Astrocyte (in vitro differentiated cells and primary cell): ENCODE measurements at regions not wholly inside any gene's neighbourhood (a gene's known extent, or its start where the extent isn't known, plus 50 kb on each side); places are given as distances from the start of the nearest gene placed in this dataset.

Experiments used
- DNase-seq: peaks from one replicate; pipeline ENCODE4 v3.0.0-alpha.2; 2010; ENCODE audit warnings: low read depth
- FAIRE-seq: peaks from 2 replicates; lab custom pipeline; 2011; peaks lifted over from hg19 to GRCh38; lab: Jason Lieb, UNC
- H2AFZ ChIP-seq: 2 replicates; pipeline ENCODE4 v1.6.0; 2012; ENCODE audit warnings: low read depth, low read length, inconsistent platforms
- H3K27ac ChIP-seq: 2 replicates; pipeline ENCODE4 v1.5.1; 2011; ENCODE audit warnings: low read depth, low read length, inconsistent platforms
- H3K27me3 ChIP-seq: 2 replicates; pipeline ENCODE4 v1.6.0; 2011; ENCODE audit warnings: low read length, inconsistent platforms; ENCODE audit not compliant: insufficient read depth
- H3K36me3 ChIP-seq: 2 replicates; pipeline ENCODE4 v1.5.1; 2011; ENCODE audit warnings: low read length, inconsistent platforms; ENCODE audit not compliant: insufficient read depth
- H3K4me1 ChIP-seq: 2 replicates; pipeline ENCODE4 v1.5.1; 2011; ENCODE audit warnings: low read length, inconsistent platforms; ENCODE audit not compliant: insufficient read depth
- H3K4me2 ChIP-seq: 2 replicates; pipeline ENCODE4 v1.6.0; 2012; ENCODE audit warnings: low read length, inconsistent platforms
- H3K4me3 ChIP-seq: 2 replicates; pipeline ENCODE4 v1.5.1; 2011; ENCODE audit warnings: low read depth, mild to moderate bottlenecking, low read length, inconsistent platforms; ENCODE audit not compliant: insufficient read depth
- H3K79me2 ChIP-seq: 2 replicates; pipeline ENCODE4 v1.6.0; 2012; ENCODE audit warnings: mild to moderate bottlenecking, low read length, inconsistent platforms; ENCODE audit not compliant: insufficient read depth
- H3K9ac ChIP-seq: 2 replicates; pipeline ENCODE4 v1.6.0; 2012; ENCODE audit warnings: mild to moderate bottlenecking, low read length, inconsistent platforms
- H3K9me3 ChIP-seq: 2 replicates; pipeline ENCODE4 v1.5.1; 2012; ENCODE audit warnings: low read depth, mild to moderate bottlenecking, low read length, inconsistent platforms; ENCODE audit not compliant: insufficient read depth
- H4K20me1 ChIP-seq: 2 replicates; pipeline ENCODE4 v1.6.0; 2012; ENCODE audit warnings: low read length, inconsistent platforms; ENCODE audit not compliant: insufficient read depth
- H3K27ac Mint-ChIP-seq: one replicate; pipeline ENCODE4 v1.8.0; 2021; ENCODE audit warnings: mild to moderate bottlenecking, mixed read lengths; ENCODE audit not compliant: unreplicated experiment
- H3K27me3 Mint-ChIP-seq: one replicate; pipeline ENCODE4 v1.8.0; 2021; ENCODE audit warnings: low read depth, mixed read lengths; ENCODE audit not compliant: unreplicated experiment
- H3K36me3 Mint-ChIP-seq: one replicate; pipeline ENCODE4 v1.8.0; 2021; ENCODE audit warnings: low read depth, mixed read lengths; ENCODE audit not compliant: unreplicated experiment
- H3K4me1 Mint-ChIP-seq: one replicate; pipeline ENCODE4 v1.8.0; 2021; ENCODE audit warnings: low read depth, mixed read lengths; ENCODE audit not compliant: unreplicated experiment
- H3K4me3 Mint-ChIP-seq: one replicate; pipeline ENCODE4 v1.8.0; 2021; ENCODE audit warnings: mild to moderate bottlenecking, moderate library complexity, mixed read lengths; ENCODE audit not compliant: unreplicated experiment
- H3K9me3 Mint-ChIP-seq: one replicate; pipeline ENCODE4 v1.8.0; 2021; ENCODE audit warnings: mild to moderate bottlenecking, mixed read lengths; ENCODE audit not compliant: unreplicated experiment
- EZH2 ChIP-seq: IDR thresholded peaks from 2 replicates; pipeline ENCODE4 v1.6.1; 2012; ENCODE audit warnings: mild to moderate bottlenecking, low read length, inconsistent platforms; ENCODE audit not compliant: insufficient read depth
- TF ChIP-seq, protein P1 (sequence below): IDR thresholded peaks from 2 replicates; pipeline ENCODE4 v1.5.1; 2011; ENCODE audit warnings: low read depth, mild to moderate bottlenecking, inconsistent platforms, low read length, moderate library complexity; ENCODE audit not compliant: insufficient read depth

DNA sequence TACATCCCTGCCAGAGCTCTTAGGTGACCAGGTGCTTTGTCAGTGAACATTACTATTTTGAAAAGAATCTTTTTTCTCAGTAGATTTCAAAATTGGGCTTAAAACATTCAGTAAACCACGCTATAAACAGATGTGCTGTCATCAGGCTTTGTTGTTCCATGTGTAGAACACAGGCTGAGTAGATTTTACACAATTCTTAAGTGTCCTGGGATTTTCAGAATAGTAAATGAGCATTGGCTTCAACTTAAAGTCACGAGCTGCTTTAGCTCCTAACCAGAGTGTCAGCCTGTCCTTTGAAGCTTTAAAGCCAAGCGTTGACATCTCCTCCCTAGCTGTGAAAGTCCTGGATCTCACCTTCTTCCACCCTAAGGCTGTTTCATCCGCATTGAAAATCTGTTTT lies 83.6 kb downstream of the CARTPT start:
- H3K4me3 Mint-ChIP-seq = no peak overlapping the region

DNA sequence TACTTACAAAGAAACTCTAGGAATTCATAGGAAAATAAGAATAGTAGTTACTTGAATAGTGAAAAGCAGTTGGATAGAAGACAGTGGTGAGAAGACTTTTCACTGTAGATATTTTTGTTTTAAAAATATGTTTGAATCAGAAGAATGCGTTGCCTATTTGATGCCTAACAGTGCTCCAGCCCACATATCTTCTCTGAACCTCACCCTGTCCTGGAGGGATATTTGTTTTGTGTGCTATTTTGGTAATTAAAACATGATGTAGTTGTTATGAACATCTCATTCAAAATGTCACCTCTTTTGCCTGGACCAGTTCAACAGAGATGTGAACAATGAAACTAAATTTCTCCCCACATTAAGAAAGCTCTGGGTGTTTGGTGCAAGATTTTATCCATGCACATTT lies 87.6 kb downstream of the CARTPT start:
- no peak overlapping the region for H3K4me3 Mint-ChIP-seq
- no peaks in the 10 kb centered on the region for H3K9me3 Mint-ChIP-seq
- FAIRE-seq = no peak
- H3K27ac Mint-ChIP-seq = no peak overlapping the region
- no peak overlapping the region for H3K4me2 ChIP-seq
- no peak overlapping the region for H3K9ac ChIP-seq
- no peaks in the 10 kb centered on the region for H3K36me3 Mint-ChIP-seq
- TF ChIP-seq EZH2 = no peak
- TF ChIP-seq, protein P1, sequence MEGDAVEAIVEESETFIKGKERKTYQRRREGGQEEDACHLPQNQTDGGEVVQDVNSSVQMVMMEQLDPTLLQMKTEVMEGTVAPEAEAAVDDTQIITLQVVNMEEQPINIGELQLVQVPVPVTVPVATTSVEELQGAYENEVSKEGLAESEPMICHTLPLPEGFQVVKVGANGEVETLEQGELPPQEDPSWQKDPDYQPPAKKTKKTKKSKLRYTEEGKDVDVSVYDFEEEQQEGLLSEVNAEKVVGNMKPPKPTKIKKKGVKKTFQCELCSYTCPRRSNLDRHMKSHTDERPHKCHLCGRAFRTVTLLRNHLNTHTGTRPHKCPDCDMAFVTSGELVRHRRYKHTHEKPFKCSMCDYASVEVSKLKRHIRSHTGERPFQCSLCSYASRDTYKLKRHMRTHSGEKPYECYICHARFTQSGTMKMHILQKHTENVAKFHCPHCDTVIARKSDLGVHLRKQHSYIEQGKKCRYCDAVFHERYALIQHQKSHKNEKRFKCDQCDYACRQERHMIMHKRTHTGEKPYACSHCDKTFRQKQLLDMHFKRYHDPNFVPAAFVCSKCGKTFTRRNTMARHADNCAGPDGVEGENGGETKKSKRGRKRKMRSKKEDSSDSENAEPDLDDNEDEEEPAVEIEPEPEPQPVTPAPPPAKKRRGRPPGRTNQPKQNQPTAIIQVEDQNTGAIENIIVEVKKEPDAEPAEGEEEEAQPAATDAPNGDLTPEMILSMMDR = no peak
- no peak overlapping the region for H2AFZ ChIP-seq
- H3K4me1 ChIP-seq = peaks cover 4% of the 10 kb centered on the region
- no peaks in the 10 kb centered on the region for H3K27me3 ChIP-seq
- no peak overlapping the region for H3K27ac ChIP-seq
- no peaks in the 10 kb centered on the region for H4K20me1 ChIP-seq
- no peaks in the 10 kb centered on the region for H3K36me3 ChIP-seq
- H3K4me1 Mint-ChIP-seq = peaks cover 14% of the 10 kb centered on the region
- no peak overlapping the region for H3K4me3 ChIP-seq
- peaks cover 11% of the 10 kb centered on the region for H3K27me3 Mint-ChIP-seq
- no peak for DNase-seq
- H3K9me3 ChIP-seq = no peaks in the 10 kb centered on the region
- no peaks in the 10 kb centered on the region for H3K79me2 ChIP-seq

More for the DNA sequence above, 83.6 kb downstream of the CARTPT start:
- Mint-ChIP-seq H3K9me3 (peaks cover 15% of the 10 kb centered on the region), H3K36me3 (no peaks in the 10 kb centered on the region), H3K27me3 (peaks cover 11% of the 10 kb centered on the region), H3K27ac (no peak overlapping the region), H3K4me1 (no peaks in the 10 kb centered on the region)
- no peak overlapping the region for H3K27ac ChIP-seq
- no peak overlapping the region for H3K4me2 ChIP-seq
- H3K4me1 ChIP-seq = no peaks in the 10 kb centered on the region
- FAIRE-seq (no peak), DNase-seq (no peak)
- no peaks in the 10 kb centered on the region for H3K36me3 ChIP-seq
- no peaks in the 10 kb centered on the region for H3K27me3 ChIP-seq
- H3K9ac ChIP-seq = no peak overlapping the region
- no peaks in the 10 kb centered on the region for H3K9me3 ChIP-seq
- H3K4me3 ChIP-seq = no peak overlapping the region
- no peaks in the 10 kb centered on the region for H3K79me2 ChIP-seq
- no peaks in the 10 kb centered on the region for H4K20me1 ChIP-seq
- H2AFZ ChIP-seq = no peak overlapping the region
- no peak for TF ChIP-seq EZH2
- TF ChIP-seq, protein P1 = no peak

DNA sequence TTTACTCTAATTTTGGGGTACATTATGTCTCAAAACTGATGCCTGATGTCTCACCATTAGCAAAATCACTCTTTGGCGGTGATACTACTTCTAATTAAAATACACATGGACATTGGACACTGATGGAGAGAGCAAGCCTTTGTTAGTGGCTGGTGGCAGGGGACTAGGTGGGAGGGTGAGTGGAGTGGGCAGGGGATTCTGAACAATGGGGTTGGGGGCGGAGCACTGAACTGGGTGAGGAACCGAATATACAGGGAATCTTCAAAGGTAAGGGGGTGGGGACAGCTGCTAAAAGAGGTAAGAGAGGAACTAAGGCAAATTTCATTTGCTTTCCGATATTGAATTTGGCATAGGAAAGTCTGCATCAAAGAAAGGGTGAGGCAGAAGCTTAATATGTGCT lies 88.8 kb downstream of the CARTPT start:
- Histone ChIP-seq H3K4me2 (no peak overlapping the region), H3K9ac (no peak overlapping the region), H3K79me2 (no peaks in the 10 kb centered on the region), H3K9me3 (no peaks in the 10 kb centered on the region), H3K4me3 (no peak overlapping the region), H3K36me3 (no peaks in the 10 kb centered on the region), H4K20me1 (no peaks in the 10 kb centered on the region), H3K27me3 (no peaks in the 10 kb centered on the region), H3K4me1 (peaks cover 4% of the 10 kb centered on the region), H2AFZ (no peak overlapping the region), H3K27ac (no peak overlapping the region)
- FAIRE-seq (no peak), DNase-seq (no peak)
- TF ChIP-seq, protein P1 = no peak
- no peak for TF ChIP-seq EZH2
- no peaks in the 10 kb centered on the region for H3K9me3 Mint-ChIP-seq
- peaks cover 5% of the 10 kb centered on the region for H3K27me3 Mint-ChIP-seq
- H3K4me3 Mint-ChIP-seq = no peak overlapping the region
- H3K4me1 Mint-ChIP-seq = peaks cover 14% of the 10 kb centered on the region
- no peaks in the 10 kb centered on the region for H3K36me3 Mint-ChIP-seq
- H3K27ac Mint-ChIP-seq = no peak overlapping the region
